ENCODE measurements at regions not wholly inside any gene's neighbourhood (a gene's known extent, or its start where the extent isn't known, plus 50 kb on each side); places are given as distances from the start of the nearest gene placed in this dataset.

DNA sequence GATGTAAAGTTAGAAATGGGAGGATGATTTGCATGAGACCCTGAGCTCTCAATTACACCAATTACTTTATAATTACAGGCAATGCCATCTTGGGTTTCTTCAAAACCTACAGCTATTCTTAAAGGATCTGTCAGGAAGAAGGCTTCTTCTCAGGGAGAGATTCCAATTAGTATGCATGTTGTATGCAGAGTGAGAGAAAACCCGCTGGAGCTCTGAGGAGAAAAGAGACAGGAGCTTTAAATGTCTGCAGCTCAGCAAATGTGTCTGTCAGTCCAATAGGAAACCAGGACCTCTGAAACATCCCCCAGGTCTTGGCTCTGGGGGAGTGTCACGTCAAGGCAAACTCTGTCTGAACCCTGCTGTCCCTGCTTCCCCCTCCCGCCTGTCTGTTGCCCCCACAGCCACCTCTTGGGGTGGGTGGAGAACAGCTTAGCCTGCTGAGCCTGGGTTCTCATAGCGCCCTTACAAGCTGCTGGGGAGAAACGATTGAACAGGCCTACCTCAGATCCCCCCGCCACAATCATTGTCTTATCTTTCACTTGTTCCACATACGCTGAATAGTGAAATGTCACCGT is 140.2 kb downstream of the SPATA19 start:
- no peak for TF ChIP-seq JUND (IDR thresholded peaks at IDR 0.05; ENCODE audit: low read depth)
- in situ Hi-C loops (cut with HindIII; ENCODE audit: low pct_unique_long_range_greater_than_20kb, low sequenced_read_pairs) = no loop called here
- DNase-seq (ENCODE audit: low read depth in 1 of 2, low spot score in 1 of 2) = no peak

DNA sequence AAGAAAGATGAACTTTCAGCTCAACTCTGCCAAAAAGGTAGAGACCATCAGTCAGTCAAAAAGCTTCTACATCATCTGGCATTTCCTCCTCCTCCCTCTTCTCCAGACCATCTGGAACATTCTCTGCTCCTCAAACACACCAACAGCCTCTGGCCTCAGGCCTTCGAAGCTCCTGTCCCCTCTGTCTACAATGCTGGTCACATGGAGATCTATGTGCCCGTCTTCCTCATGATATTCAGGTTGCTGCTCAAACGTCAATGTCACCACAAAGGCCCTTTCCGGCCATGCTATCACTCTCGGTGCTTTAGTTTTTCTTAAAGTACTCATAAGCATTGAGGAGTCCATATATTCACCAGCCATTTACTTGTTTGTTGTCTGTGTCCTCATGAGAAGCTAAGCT is 146.2 kb downstream of the SPATA19 start:
- in situ Hi-C loops (cut with HindIII; ENCODE audit: low pct_unique_long_range_greater_than_20kb, low sequenced_read_pairs) = no loop called here
- DNase-seq (ENCODE audit: low read depth in 1 of 2, low spot score in 1 of 2) = no peak
- TF ChIP-seq JUND (IDR thresholded peaks at IDR 0.05; ENCODE audit: low read depth) = no peak

DNA sequence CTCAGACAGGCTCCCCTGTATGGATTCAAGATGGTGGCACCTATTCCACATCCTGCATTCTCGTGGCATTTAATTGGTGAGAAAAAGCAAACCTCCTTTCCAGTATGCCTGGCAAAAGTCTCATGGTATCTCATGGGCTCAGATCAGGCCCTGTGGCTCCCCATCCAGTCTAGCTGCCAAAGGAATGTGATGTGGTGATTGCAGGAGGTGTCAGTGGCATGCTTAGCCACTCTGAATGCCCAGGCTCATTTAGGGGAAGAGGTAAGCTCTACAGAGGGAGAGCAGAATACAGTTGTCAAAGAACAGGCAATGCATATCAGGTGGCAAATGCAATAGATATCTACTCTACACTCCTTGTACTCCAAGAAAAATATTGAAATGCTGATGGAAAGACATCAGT is 146.7 kb downstream of the SPATA19 start:
- no peak for DNase-seq (ENCODE audit: low read depth in 1 of 2, low spot score in 1 of 2)
- no peak for TF ChIP-seq JUND (IDR thresholded peaks at IDR 0.05; ENCODE audit: low read depth)
- in situ Hi-C loops (cut with HindIII; ENCODE audit: low pct_unique_long_range_greater_than_20kb, low sequenced_read_pairs) = no loop called here

DNA sequence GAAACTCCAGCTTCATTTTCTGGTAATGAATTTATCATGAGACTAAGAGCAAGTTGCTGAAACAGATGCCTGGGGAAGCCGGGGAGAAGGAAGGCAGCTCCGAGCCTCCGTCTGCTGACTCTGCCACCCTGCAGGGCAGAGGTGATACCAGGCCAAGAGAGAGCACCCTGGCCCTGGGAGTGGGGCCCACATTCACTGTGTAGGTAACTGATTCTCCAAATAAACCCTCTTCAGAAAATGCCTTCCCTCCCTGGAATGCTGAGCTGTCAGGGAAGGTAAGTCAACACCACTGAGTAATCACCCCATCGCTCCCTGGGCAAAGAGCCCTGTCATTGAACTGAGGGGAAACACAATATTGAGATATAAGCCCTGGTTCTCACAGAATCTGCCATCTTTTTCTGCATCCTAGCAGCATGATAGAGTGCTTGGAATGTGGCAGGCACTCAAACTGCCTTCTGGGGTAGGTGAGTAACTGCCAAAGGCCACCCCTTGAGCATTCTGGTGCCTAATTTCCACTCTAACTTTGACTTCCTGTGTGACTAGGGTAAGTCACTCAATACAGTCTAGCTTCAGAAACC is 147.6 kb downstream of the SPATA19 start:
- in situ Hi-C loops (cut with HindIII; ENCODE audit: low pct_unique_long_range_greater_than_20kb, low sequenced_read_pairs) = no loop called here
- DNase-seq (ENCODE audit: low read depth in 1 of 2, low spot score in 1 of 2) = no peak
- no peak for TF ChIP-seq JUND (IDR thresholded peaks at IDR 0.05; ENCODE audit: low read depth)

DNA sequence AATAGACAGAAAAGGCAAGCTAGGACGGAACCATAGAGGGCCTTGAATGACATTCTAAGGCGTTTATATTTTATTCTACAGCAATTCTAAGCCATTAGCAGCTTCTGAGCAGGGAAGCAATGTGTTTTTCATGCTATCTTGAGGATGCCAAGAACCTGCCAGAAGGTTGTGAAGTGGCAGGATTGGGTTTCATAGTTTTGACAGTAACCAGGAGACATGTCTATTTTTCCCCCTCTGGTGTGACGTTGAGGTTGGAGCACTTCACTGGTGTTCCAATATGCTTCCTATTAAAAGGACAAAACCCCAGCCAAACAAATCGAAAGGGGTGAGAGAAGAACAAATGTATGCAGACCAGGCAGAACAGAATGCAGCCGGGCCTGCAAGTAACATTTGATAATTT is 148.2 kb downstream of the SPATA19 start:
- no peak for DNase-seq (ENCODE audit: low read depth in 1 of 2, low spot score in 1 of 2)
- in situ Hi-C loops (cut with HindIII; ENCODE audit: low pct_unique_long_range_greater_than_20kb, low sequenced_read_pairs) = no loop called here
- TF ChIP-seq JUND (IDR thresholded peaks at IDR 0.05; ENCODE audit: low read depth) = no peak

DNA sequence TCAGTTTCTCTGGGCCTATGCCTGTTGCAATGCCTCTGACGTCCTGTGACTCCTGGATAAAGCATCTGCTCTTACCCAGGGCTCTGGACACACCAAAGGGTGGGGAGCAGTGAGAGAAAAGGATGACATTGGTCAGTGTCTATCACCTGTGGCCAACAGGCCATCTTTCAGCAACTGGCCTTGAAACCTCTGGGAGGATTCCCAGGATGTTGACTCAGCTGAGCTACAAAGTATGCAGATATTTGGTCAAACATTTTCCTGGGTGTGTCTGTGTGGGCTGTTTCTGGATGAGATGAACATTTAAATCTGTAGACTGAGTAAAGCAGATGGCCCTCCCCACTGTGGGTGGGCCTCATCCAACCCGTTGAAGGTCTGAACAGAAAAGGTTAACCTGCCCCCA is 149.9 kb downstream of the SPATA19 start:
- no peak for DNase-seq (ENCODE audit: low read depth in 1 of 2, low spot score in 1 of 2)
- in situ Hi-C loops (cut with HindIII; ENCODE audit: low pct_unique_long_range_greater_than_20kb, low sequenced_read_pairs) = no loop called here
- TF ChIP-seq JUND (IDR thresholded peaks at IDR 0.05; ENCODE audit: low read depth) = no peak

DNA sequence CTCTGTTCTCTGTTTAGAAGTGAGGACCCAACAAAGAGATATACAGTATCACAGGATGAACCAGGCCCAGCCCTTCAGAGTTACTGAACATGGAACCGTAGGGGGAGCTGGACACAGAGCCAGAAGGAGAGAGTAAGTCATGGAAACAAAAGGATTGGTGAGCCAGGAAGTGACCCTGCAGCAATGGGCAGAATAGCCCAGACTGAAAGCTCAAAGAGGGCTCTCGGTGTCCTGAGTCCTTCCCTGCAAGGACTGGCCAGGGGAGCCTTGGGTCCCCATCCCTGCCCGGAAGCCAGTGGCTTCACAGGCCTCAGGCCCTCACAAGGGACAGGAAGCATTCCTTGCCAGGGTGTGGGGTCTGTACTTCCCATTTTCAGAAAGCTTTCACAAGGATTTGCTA is 150.6 kb downstream of the SPATA19 start:
- no peak for TF ChIP-seq JUND (IDR thresholded peaks at IDR 0.05; ENCODE audit: low read depth)
- no peak for DNase-seq (ENCODE audit: low read depth in 1 of 2, low spot score in 1 of 2)
- in situ Hi-C loops (cut with HindIII; ENCODE audit: low pct_unique_long_range_greater_than_20kb, low sequenced_read_pairs) = no loop called here

DNA sequence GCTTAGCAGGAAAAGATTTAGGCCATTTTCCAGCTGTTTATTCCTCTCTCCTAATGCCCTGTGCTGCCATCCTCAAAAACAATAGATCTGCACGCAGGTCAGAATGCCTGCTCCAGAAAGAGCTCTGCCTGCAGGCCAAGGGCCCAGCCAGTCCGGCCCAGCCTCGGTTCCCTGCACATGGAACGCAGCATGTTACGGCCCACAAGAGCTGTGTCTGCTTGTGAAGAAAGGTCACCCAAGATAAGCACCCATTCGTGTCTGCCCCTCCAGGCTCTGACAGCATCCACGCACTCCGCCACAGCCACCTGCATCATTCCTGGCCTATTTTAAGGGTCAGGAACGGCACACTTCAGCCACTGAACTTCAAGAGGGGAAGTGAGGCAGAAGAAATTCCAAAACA is 152.2 kb downstream of the SPATA19 start:
- TF ChIP-seq JUND (IDR thresholded peaks at IDR 0.05; ENCODE audit: low read depth) = no peak
- in situ Hi-C loops (cut with HindIII; ENCODE audit: low pct_unique_long_range_greater_than_20kb, low sequenced_read_pairs) = no loop called here
- no peak for DNase-seq (ENCODE audit: low read depth in 1 of 2, low spot score in 1 of 2)

DNA sequence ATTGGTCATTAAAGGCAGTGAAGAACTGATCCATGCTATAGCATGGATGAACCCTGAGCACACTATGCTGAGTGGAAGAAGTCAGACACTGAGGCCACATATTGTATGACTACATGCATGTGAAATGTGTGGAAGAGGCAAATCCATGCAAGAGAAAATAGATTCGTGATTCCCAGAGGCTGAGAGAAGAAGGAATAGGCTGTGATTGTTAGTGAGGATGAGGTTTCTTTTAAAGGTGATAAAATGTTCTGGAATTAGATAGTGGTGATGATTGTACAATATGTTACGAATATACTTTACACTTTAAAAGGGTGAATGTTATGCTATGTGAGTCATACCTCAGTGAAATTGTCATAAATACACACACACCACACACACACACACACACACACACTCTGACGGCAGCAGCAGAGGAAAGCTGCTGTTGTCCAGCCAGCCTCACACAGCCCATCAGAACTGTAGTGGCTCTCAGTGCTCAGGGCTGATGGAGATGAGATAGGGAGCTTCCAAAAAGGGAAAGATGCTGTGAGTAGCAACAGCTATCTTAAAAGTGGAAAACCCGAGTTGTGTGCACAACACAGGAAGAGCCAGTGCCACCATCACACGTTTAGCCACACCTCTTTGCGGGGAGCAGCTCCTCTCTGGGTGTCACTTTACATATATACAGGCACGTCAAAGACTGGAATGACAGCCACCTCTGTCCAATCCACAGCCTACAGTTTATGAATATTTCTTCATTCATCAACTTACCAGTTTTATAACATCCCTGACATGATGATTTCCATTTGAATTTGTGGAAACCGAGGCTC is 153.0 kb downstream of the SPATA19 start:
- in situ Hi-C loops (cut with HindIII; ENCODE audit: low pct_unique_long_range_greater_than_20kb, low sequenced_read_pairs) = no loop called here
- peak in 1 of 2 experiments; percentile 23 for DNase-seq (ENCODE audit: low read depth in 1 of 2, low spot score in 1 of 2)
- no peak for TF ChIP-seq JUND (IDR thresholded peaks at IDR 0.05; ENCODE audit: low read depth)

DNA sequence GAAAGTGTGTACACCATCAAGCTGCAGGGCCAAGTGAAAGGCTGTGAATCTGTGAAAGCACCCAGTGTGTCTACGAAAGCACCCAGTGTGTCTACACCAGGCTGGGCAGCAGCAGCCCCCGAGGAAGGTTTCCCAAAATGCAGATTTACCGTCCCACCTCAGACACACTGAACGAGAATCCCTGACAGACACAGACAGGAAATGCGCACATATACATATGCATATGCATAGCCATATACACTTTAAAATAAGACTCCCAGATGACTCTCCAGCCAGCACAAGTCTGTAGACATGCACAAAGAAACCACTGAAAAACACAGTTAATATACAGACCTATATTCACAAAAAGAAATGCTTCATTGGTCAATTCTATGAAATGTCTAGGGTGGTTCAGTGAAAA is 155.5 kb upstream of the OPCML start:
- DNase-seq (ENCODE audit: low read depth in 1 of 2, low spot score in 1 of 2) = no peak
- in situ Hi-C loops (cut with HindIII; ENCODE audit: low pct_unique_long_range_greater_than_20kb, low sequenced_read_pairs) = no loop called here
- TF ChIP-seq JUND (IDR thresholded peaks at IDR 0.05; ENCODE audit: low read depth) = no peak

DNA sequence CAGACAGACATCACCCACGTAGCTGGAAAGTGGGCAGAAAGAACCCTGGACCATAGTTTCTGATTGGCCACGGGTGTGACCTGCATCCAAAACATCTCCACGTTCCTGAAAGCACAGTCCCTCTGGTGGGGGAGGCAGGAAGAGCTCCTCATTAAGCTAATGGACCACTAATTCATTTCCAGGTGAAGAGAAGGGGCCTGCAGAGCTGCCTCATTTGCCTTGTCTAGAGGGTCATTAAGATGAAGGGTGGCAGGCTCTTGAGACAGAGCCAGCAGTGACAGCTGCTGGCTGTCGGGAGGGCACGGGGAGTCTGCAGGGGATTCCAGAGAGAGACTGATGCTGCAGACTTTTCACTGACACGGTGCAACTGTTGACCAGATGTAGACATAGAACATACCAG is 149.6 kb upstream of the OPCML start:
- no peak for TF ChIP-seq JUND (IDR thresholded peaks at IDR 0.05; ENCODE audit: low read depth)
- DNase-seq (ENCODE audit: low read depth in 1 of 2, low spot score in 1 of 2) = no peak
- in situ Hi-C loops (cut with HindIII; ENCODE audit: low pct_unique_long_range_greater_than_20kb, low sequenced_read_pairs) = no loop called here

DNA sequence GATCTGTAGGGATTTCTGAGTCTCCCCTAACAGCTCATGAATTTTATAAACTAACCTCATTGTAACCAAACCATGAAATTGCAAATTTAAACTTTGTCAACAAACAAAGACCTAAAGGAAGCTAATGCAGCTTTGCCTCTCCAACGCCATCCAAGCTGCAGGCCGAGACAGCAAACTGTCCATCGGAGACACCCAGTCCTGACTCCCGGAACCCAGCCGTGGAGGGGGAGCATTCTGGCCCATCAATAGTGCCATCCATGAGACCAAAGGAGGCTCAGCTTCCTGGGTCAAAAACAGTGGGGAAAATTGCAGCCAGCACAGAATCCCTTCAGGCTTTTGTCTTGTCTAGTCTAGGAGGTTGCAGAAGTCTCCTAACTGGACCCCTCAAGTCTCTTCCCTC is 147.6 kb upstream of the OPCML start:
- TF ChIP-seq JUND (IDR thresholded peaks at IDR 0.05; ENCODE audit: low read depth) = no peak
- no peak for DNase-seq (ENCODE audit: low read depth in 1 of 2, low spot score in 1 of 2)
- in situ Hi-C loops (cut with HindIII; ENCODE audit: low pct_unique_long_range_greater_than_20kb, low sequenced_read_pairs) = no loop called here

DNA sequence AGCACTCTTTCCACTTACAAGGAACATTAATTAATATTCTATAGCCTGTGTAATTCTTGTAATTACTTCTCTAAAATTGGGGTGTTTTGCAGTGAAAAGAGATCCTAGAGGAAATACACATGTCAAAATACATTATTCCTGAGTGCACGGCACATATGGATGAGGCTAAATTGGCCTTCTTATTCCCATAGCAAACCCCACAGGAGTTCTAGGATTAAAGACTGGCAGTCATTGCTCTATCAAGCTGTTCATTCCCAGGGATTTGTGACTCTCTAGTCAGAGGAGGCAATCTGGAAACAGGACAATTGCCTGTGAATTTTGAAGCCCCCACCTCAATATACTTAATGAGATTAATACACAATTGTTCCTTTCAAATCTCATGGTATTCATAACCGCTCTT is 145.9 kb upstream of the OPCML start:
- in situ Hi-C loops (cut with HindIII; ENCODE audit: low pct_unique_long_range_greater_than_20kb, low sequenced_read_pairs) = no loop called here
- no peak for DNase-seq (ENCODE audit: low read depth in 1 of 2, low spot score in 1 of 2)
- no peak for TF ChIP-seq JUND (IDR thresholded peaks at IDR 0.05; ENCODE audit: low read depth)
